ENCODE measurements at regions not wholly inside any gene's neighbourhood (a gene's known extent, or its start where the extent isn't known, plus 50 kb on each side); places are given as distances from the start of the nearest gene placed in this dataset.
"Not testable (repeated sequence)": the region's sequence is repeated elsewhere in the genome, so short reads cannot be mapped to it uniquely, and the experiment has no call there.

DNA sequence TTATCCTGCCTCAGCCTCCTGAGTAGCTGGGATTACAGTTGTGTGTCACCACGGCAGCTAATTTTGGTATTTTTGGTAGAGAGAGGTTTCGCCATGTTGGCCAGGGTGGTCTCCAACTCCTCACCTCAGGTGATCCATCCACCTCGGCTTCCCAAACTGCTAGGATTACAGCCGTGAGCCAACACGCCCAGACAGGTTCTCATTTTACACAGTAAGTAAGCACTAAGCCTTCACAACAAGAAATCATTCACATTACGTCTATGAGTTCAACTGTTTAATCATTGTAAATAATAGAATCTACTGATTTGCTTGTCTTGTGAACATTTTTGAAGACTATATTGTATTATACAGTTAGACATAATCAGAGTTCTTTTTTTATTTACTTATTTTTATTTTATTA, 131.5 kb upstream of the LRATD1 start:
- Histone ChIP-seq H4K20me1 (ENCODE audit: control insufficient read depth, extremely low read depth, insufficient read depth, low read length) (no peaks in the 10 kb centered on the region), H3K27ac (ENCODE audit: insufficient read depth, low read length) (no peak overlapping the region), H3K27me3 (ENCODE audit: control insufficient read depth, insufficient read depth, low read length) (no peaks in the 10 kb centered on the region), H3K36me3 (ENCODE audit: control insufficient read depth, insufficient read depth, low read length) (no peaks in the 10 kb centered on the region), H2AFZ (ENCODE audit: low read length) (no peak overlapping the region), H3K9me3 (ENCODE audit: control insufficient read depth, insufficient read depth, low read depth, low read length) (no peaks in the 10 kb centered on the region), H3K4me2 (ENCODE audit: extremely low read depth, insufficient read depth, low read length) (no peak overlapping the region), H3K9ac (ENCODE audit: insufficient read depth, low read length) (no peak overlapping the region), H3K4me3 (replicated peaks in 1 of 4; ENCODE audit: control extremely low read depth in 1 of 4, insufficient read depth in 1 of 4, low read depth in 3 of 4, low read length in 4 of 4) (no peak overlapping the region), H3K79me2 (ENCODE audit: control insufficient read depth, insufficient read depth, low read length) (no peaks in the 10 kb centered on the region), H3K4me1 (ENCODE audit: control insufficient read depth, extremely low read depth, insufficient read depth, low read length) (no peaks in the 10 kb centered on the region)
- no peak for DNase-seq (ENCODE audit: low read depth in 2 of 2)
- TF ChIP-seq, protein P1, sequence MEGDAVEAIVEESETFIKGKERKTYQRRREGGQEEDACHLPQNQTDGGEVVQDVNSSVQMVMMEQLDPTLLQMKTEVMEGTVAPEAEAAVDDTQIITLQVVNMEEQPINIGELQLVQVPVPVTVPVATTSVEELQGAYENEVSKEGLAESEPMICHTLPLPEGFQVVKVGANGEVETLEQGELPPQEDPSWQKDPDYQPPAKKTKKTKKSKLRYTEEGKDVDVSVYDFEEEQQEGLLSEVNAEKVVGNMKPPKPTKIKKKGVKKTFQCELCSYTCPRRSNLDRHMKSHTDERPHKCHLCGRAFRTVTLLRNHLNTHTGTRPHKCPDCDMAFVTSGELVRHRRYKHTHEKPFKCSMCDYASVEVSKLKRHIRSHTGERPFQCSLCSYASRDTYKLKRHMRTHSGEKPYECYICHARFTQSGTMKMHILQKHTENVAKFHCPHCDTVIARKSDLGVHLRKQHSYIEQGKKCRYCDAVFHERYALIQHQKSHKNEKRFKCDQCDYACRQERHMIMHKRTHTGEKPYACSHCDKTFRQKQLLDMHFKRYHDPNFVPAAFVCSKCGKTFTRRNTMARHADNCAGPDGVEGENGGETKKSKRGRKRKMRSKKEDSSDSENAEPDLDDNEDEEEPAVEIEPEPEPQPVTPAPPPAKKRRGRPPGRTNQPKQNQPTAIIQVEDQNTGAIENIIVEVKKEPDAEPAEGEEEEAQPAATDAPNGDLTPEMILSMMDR (conservative IDR thresholded peaks at IDR 0.05 in 1 of 2, IDR thresholded peaks at IDR 0.05 in 1 of 2; ENCODE audit: low read depth in 1 of 2, low read length in 2 of 2), result no peak
- no peak for TF ChIP-seq EZH2 (IDR thresholded peaks at IDR 0.05; ENCODE audit: low read length, missing control alignments)

DNA sequence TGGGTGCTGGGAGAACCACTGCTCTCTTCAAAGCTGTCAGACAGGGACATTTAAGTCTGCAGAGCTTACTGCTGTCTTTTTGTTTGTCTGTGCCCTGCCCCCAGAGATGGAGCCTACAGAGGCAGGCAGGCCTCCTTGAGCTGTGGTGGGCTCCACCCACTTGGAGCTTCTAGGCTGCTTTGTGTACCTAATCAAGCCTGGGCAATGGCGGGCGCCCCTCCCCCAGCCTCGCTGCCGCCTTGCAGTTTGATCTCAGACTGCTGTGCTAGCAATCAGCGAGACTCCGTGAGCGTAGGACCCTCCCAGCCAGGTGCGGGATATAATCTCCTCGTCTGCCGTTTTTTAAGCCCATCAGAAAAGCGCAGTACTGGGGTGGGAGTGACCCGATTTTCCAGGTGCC, 125.6 kb upstream of the LRATD1 start:
- not testable (repeated sequence) for H3K4me2 ChIP-seq (ENCODE audit: extremely low read depth, insufficient read depth, low read length); DNase-seq (ENCODE audit: low read depth in 2 of 2); H3K9ac ChIP-seq (ENCODE audit: insufficient read depth, low read length); H3K27ac ChIP-seq (ENCODE audit: insufficient read depth, low read length); H2AFZ ChIP-seq (ENCODE audit: low read length); H3K4me3 ChIP-seq (replicated peaks in 1 of 4; ENCODE audit: control extremely low read depth in 1 of 4, insufficient read depth in 1 of 4, low read depth in 3 of 4, low read length in 4 of 4); H3K4me1 ChIP-seq (ENCODE audit: control insufficient read depth, extremely low read depth, insufficient read depth, low read length); H3K27me3 ChIP-seq (ENCODE audit: control insufficient read depth, insufficient read depth, low read length); H3K36me3 ChIP-seq (ENCODE audit: control insufficient read depth, insufficient read depth, low read length); H3K79me2 ChIP-seq (ENCODE audit: control insufficient read depth, insufficient read depth, low read length); H3K9me3 ChIP-seq (ENCODE audit: control insufficient read depth, insufficient read depth, low read depth, low read length); H4K20me1 ChIP-seq (ENCODE audit: control insufficient read depth, extremely low read depth, insufficient read depth, low read length)

DNA sequence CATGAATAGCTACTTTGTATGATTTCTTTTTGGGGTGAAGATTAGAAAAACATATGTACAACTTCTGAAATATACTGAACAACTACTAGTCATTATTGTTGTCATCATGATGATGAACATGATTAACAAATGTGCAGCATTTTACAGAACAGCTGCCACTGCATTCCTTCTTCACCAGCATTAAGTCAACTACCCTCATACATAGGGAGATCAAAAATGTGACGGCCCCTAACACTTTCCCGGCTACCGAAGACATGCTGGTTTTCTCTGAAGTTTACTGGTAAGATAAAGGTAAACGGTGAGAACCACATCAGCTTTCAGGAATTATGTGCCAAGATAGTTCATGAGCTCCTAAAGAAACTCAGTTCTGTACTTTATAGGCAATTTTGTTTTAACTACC, 121.0 kb upstream of the LRATD1 start:
- Histone ChIP-seq H2AFZ (ENCODE audit: low read length) (no peak overlapping the region), H3K36me3 (ENCODE audit: control insufficient read depth, insufficient read depth, low read length) (no peaks in the 10 kb centered on the region), H3K4me3 (replicated peaks in 1 of 4; ENCODE audit: control extremely low read depth in 1 of 4, insufficient read depth in 1 of 4, low read depth in 3 of 4, low read length in 4 of 4) (no peak overlapping the region), H3K27me3 (ENCODE audit: control insufficient read depth, insufficient read depth, low read length) (no peaks in the 10 kb centered on the region), H3K9me3 (ENCODE audit: control insufficient read depth, insufficient read depth, low read depth, low read length) (no peaks in the 10 kb centered on the region), H3K4me1 (ENCODE audit: control insufficient read depth, extremely low read depth, insufficient read depth, low read length) (no peaks in the 10 kb centered on the region), H3K27ac (ENCODE audit: insufficient read depth, low read length) (no peak overlapping the region), H4K20me1 (ENCODE audit: control insufficient read depth, extremely low read depth, insufficient read depth, low read length) (no peaks in the 10 kb centered on the region), H3K4me2 (ENCODE audit: extremely low read depth, insufficient read depth, low read length) (no peak overlapping the region), H3K9ac (ENCODE audit: insufficient read depth, low read length) (no peak overlapping the region), H3K79me2 (ENCODE audit: control insufficient read depth, insufficient read depth, low read length) (no peaks in the 10 kb centered on the region)
- no peak for TF ChIP-seq EZH2 (IDR thresholded peaks at IDR 0.05; ENCODE audit: low read length, missing control alignments)
- TF ChIP-seq, protein P1 (conservative IDR thresholded peaks at IDR 0.05 in 1 of 2, IDR thresholded peaks at IDR 0.05 in 1 of 2; ENCODE audit: low read depth in 1 of 2, low read length in 2 of 2), result no peak
- no peak for DNase-seq (ENCODE audit: low read depth in 2 of 2)

DNA sequence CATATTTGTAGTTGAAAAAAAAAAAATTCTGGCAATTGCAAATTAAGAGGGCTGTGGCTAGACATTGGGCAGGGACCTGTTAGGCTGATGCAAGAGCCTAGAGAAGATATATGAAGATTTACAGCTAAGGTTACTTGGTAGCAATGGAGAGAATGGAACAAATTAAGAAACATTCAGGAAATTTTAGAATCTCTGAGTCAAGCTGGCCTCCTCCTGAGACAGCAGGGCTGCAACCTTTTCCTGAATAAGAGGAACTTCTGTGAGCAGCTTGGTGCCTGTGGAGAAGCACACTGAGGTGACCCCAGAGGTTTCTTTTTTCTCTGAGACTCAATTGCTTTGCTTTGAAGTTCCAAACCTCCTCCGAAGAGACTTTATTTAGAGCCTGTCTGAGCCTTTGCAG, 118.6 kb upstream of the LRATD1 start:
- H3K4me3 ChIP-seq (replicated peaks in 1 of 4; ENCODE audit: control extremely low read depth in 1 of 4, insufficient read depth in 1 of 4, low read depth in 3 of 4, low read length in 4 of 4), result no peak overlapping the region
- H4K20me1 ChIP-seq (ENCODE audit: control insufficient read depth, extremely low read depth, insufficient read depth, low read length), result no peaks in the 10 kb centered on the region
- H3K79me2 ChIP-seq (ENCODE audit: control insufficient read depth, insufficient read depth, low read length), result no peaks in the 10 kb centered on the region
- no peak overlapping the region for H3K27ac ChIP-seq (ENCODE audit: insufficient read depth, low read length)
- H3K9me3 ChIP-seq (ENCODE audit: control insufficient read depth, insufficient read depth, low read depth, low read length), result no peaks in the 10 kb centered on the region
- TF ChIP-seq, protein P1 (conservative IDR thresholded peaks at IDR 0.05 in 1 of 2, IDR thresholded peaks at IDR 0.05 in 1 of 2; ENCODE audit: low read depth in 1 of 2, low read length in 2 of 2), result no peak
- no peak for TF ChIP-seq EZH2 (IDR thresholded peaks at IDR 0.05; ENCODE audit: low read length, missing control alignments)
- H3K27me3 ChIP-seq (ENCODE audit: control insufficient read depth, insufficient read depth, low read length), result no peaks in the 10 kb centered on the region
- no peak overlapping the region for H2AFZ ChIP-seq (ENCODE audit: low read length)
- H3K4me1 ChIP-seq (ENCODE audit: control insufficient read depth, extremely low read depth, insufficient read depth, low read length), result peaks cover 2% of the 10 kb centered on the region
- no peak overlapping the region for H3K4me2 ChIP-seq (ENCODE audit: extremely low read depth, insufficient read depth, low read length)
- no peaks in the 10 kb centered on the region for H3K36me3 ChIP-seq (ENCODE audit: control insufficient read depth, insufficient read depth, low read length)
- no peak overlapping the region for H3K9ac ChIP-seq (ENCODE audit: insufficient read depth, low read length)
- no peak for DNase-seq (ENCODE audit: low read depth in 2 of 2)
